Immature natural killer cell (primary cell): ENCODE measurements at regions not wholly inside any gene's neighbourhood (a gene's known extent, or its start where the extent isn't known, plus 50 kb on each side); places are given as distances from the start of the nearest gene placed in this dataset.

Experiments
- DNase-seq, 3 donors: peaks; one replicate each; pipeline ENCODE4 v3.0.0; 2022; ENCODE audit warnings: mixed read lengths in 1 of 3
- H3K27ac Mint-ChIP-seq, 6 donors: one replicate each; pipeline ENCODE4 v1.8.0; 2020; ENCODE audit warnings: mixed read lengths in 6 of 6, mild to moderate bottlenecking in 5 of 6, inconsistent platforms in 4 of 6, moderate library complexity in 3 of 6
- H3K27me3 Mint-ChIP-seq, 3 donors: one replicate each; pipeline ENCODE4 v1.8.0; 2020 to 2021; ENCODE audit warnings: low read depth in 3 of 3, mild to moderate bottlenecking in 3 of 3, mixed read lengths in 3 of 3, moderate library complexity in 3 of 3, inconsistent platforms in 1 of 3
- H3K36me3 Mint-ChIP-seq, 3 donors: one replicate each; pipeline ENCODE4 v1.8.0; 2020; ENCODE audit warnings: mixed read lengths in 3 of 3, inconsistent platforms in 2 of 3, mild to moderate bottlenecking in 2 of 3
- H3K4me1 Mint-ChIP-seq, 2 donors: one replicate each; pipeline ENCODE4 v1.8.0; 2020; ENCODE audit warnings: inconsistent platforms in 2 of 2, mild to moderate bottlenecking in 2 of 2, mixed read lengths in 2 of 2, moderate library complexity in 1 of 2
- H3K4me3 Mint-ChIP-seq, 5 donors: one replicate each; pipeline ENCODE4 v1.8.0; 2020; ENCODE audit warnings: mild to moderate bottlenecking in 5 of 5, mixed read lengths in 5 of 5, inconsistent platforms in 3 of 5, moderate library complexity in 3 of 5
- H3K9me3 Mint-ChIP-seq, 6 donors: one replicate each; pipeline ENCODE4 v1.8.0; 2020; ENCODE audit warnings: mild to moderate bottlenecking in 6 of 6, mixed read lengths in 6 of 6, inconsistent platforms in 4 of 6, moderate library complexity in 3 of 6

- Mint-ChIP-seq H3K27ac (no peak overlapping the region), H3K4me3 (no peak overlapping the region), H3K36me3 (no peaks in the 10 kb centered on the region), H3K4me1 (no peaks in the 10 kb centered on the region), H3K9me3 (no peaks in the 10 kb centered on the region), H3K27me3 (peaks cover 0 to 7% (median 0%) of the 10 kb centered on the region in 3 donors)
- DNase-seq: no peak
Measured at GRCh38 chr4:149031399-149031798, 589.2 kb upstream of the NR3C2 start.

DNA sequence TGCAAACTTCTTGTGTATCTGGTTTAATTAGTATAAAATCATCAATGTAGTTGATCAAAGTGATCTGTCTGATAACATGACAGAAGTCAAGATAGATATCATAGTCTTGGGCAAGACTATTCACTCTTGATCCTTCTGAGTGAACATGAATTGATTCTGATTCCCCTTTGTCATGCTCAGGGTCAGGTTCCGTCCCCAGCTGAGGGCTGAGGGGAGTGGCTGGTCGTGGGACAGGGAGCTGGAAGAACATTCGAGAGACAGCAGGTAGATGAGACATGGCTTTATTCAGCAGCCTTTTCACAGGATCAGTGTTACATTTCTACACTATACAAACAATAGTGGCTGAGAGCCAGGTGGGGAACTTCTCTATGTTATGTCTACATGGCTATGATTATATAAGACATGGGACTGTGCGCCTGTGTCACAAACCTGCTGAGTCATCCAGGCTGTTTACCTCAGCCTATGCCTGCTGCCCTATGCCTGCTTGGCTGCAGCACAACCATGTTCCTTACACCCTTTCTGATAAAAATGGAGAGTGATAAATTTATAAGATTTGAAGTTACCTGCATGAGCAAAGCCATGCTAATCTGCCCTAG is 586.9 kb upstream of the NR3C2 start:
- H3K36me3 Mint-ChIP-seq: no peaks in the 10 kb centered on the region
- H3K27me3 Mint-ChIP-seq: peaks cover 0 to 7% (median 0%) of the 10 kb centered on the region in 3 donors
- DNase-seq: no peak
- H3K4me1 Mint-ChIP-seq: no peaks in the 10 kb centered on the region
- H3K27ac Mint-ChIP-seq: no peak overlapping the region
- H3K9me3 Mint-ChIP-seq: no peaks in the 10 kb centered on the region
- H3K4me3 Mint-ChIP-seq: no peak overlapping the region

DNA sequence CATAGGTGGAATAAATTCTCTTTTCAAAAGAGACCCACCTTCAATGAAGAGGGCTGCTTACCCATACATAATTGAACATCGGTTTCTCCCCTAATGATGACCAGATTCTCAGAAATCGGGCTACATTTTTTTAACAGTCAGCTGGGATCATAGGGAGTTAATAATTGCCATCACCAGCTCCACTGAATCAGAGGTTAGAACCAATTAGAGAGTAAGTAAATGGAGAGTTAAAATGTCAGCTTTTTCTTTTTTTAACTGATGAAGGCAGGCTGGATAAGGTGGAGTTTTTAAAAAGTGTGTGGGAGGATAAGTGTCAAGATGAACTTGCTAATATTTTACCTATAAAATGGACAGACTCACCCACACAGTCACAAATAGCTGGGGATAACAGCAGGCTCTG is 584.5 kb upstream of the NR3C2 start:
- no peaks in the 10 kb centered on the region for H3K9me3 Mint-ChIP-seq
- H3K27ac Mint-ChIP-seq: no peak overlapping the region
- DNase-seq: no peak
- peaks cover 0 to 4% (median 2%) of the 10 kb centered on the region in 3 donors for H3K27me3 Mint-ChIP-seq
- H3K4me1 Mint-ChIP-seq: no peaks in the 10 kb centered on the region
- no peaks in the 10 kb centered on the region for H3K36me3 Mint-ChIP-seq
- no peak overlapping the region for H3K4me3 Mint-ChIP-seq

- no peak overlapping the region for H3K27ac Mint-ChIP-seq
- H3K9me3 Mint-ChIP-seq: peaks cover 3 to 11% (median 8%) of the 10 kb centered on the region in 6 donors
- no peak overlapping the region for H3K4me3 Mint-ChIP-seq
- H3K27me3 Mint-ChIP-seq: no peaks in the 10 kb centered on the region
- no peaks in the 10 kb centered on the region for H3K36me3 Mint-ChIP-seq
- H3K4me1 Mint-ChIP-seq: no peaks in the 10 kb centered on the region
- DNase-seq: no peak
Measured at GRCh38 chr4:149017002-149017734, 575.0 kb upstream of the NR3C2 start.

DNA sequence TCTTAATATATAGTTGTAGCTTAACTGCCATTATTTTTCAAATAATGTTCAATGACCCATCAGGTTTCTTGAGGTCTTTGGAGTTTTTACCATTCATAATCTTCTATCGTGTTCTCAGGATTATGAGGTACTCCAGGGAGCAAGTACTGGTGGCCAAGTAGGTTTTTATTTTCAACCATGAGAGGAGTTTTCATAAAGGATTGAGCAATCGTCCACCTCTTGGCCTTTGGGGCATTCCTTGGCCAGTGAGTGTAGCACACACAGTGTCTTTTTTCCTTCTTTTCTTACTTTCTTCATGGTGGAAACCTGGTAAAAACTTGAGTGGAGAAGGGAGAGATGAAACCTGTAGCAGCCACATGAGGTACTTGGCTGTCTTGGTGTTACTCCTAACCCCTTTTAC is 567.0 kb upstream of the NR3C2 start:
- Mint-ChIP-seq H3K4me3 (no peak overlapping the region), H3K27me3 (no peaks in the 10 kb centered on the region), H3K36me3 (no peaks in the 10 kb centered on the region), H3K27ac (no peak overlapping the region), H3K9me3 (peaks cover 3 to 17% (median 5%) of the 10 kb centered on the region in 6 donors), H3K4me1 (no peaks in the 10 kb centered on the region)
- DNase-seq: no peak

- Mint-ChIP-seq H3K9me3 (peaks cover 3 to 17% (median 5%) of the 10 kb centered on the region in 6 donors), H3K27ac (no peak overlapping the region), H3K27me3 (no peaks in the 10 kb centered on the region), H3K4me3 (no peak overlapping the region), H3K36me3 (no peaks in the 10 kb centered on the region), H3K4me1 (no peaks in the 10 kb centered on the region)
- DNase-seq: no peak
Measured at GRCh38 chr4:149008415-149009025, 566.3 kb upstream of the NR3C2 start.

DNA sequence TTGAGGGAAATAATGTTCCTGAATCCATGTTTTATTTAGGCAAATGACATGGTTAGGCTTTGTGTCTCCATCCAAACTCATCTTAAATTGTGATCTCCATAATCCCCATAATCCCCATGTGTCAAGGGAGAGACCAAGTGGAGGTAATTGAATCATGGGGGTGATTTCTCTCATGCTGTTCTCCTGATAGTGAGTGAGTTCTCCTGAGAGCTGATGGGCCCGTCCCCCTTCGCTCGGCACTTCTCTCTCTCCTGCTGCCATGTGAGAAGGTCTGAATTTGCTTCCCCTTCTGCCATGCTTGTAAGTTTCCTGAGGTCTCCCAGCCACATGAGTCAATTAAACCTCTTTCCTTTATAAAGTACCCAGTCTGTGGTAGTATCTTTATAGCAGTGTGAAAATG is 563.0 kb upstream of the NR3C2 start:
- Mint-ChIP-seq H3K27me3 (no peaks in the 10 kb centered on the region), H3K36me3 (no peaks in the 10 kb centered on the region), H3K27ac (no peak overlapping the region), H3K4me1 (no peaks in the 10 kb centered on the region), H3K4me3 (no peak overlapping the region), H3K9me3 (peaks cover 3 to 19% (median 8%) of the 10 kb centered on the region in 6 donors)
- DNase-seq: no peak

- Mint-ChIP-seq H3K27me3 (peaks cover 0 to 2% (median 0%) of the 10 kb centered on the region in 3 donors), H3K36me3 (no peaks in the 10 kb centered on the region), H3K4me1 (no peaks in the 10 kb centered on the region), H3K9me3 (peaks cover 0 to 14% (median 7%) of the 10 kb centered on the region in 6 donors), H3K27ac (no peak overlapping the region), H3K4me3 (no peak overlapping the region)
- no peak for DNase-seq
Measured at GRCh38 chr4:148999924-149000323, 557.7 kb upstream of the NR3C2 start.

DNA sequence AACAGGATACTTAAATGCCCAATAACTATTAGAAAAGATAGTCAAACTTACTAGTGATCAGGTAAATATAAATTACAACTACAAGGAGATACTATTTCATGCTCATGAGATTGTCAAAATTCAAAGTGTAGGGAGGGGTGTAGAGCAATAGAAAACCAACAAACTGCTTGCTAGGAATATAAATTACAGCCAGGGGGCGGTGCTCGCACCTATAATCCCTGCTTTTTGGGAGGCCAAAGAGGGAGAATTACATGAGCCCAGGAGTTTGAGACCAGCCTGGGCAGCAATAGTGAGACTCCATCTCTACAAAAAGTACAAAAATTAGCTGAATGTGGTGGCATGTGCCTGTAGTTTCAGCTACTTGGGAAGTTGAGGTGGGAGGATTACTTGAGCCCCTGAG is 556.5 kb upstream of the NR3C2 start:
- Mint-ChIP-seq H3K4me1 (no peaks in the 10 kb centered on the region), H3K36me3 (no peaks in the 10 kb centered on the region), H3K27me3 (peaks cover 0 to 2% (median 0%) of the 10 kb centered on the region in 3 donors), H3K27ac (no peak overlapping the region), H3K4me3 (no peak overlapping the region), H3K9me3 (peaks cover 0 to 14% (median 6%) of the 10 kb centered on the region in 6 donors)
- DNase-seq: no peak

- no peak overlapping the region for H3K27ac Mint-ChIP-seq
- H3K27me3 Mint-ChIP-seq: no peaks in the 10 kb centered on the region
- H3K9me3 Mint-ChIP-seq: peaks cover 0 to 6% (median 0%) of the 10 kb centered on the region in 6 donors
- no peaks in the 10 kb centered on the region for H3K4me1 Mint-ChIP-seq
- DNase-seq: no peak
- no peak overlapping the region for H3K4me3 Mint-ChIP-seq
- no peaks in the 10 kb centered on the region for H3K36me3 Mint-ChIP-seq
Measured at GRCh38 chr4:148986951-148987350, 544.7 kb upstream of the NR3C2 start.

- no peaks in the 10 kb centered on the region for H3K4me1 Mint-ChIP-seq
- H3K27ac Mint-ChIP-seq: no peak overlapping the region
- H3K36me3 Mint-ChIP-seq: no peaks in the 10 kb centered on the region
- DNase-seq: no peak
- peaks cover 0 to 8% (median 3%) of the 10 kb centered on the region in 6 donors for H3K9me3 Mint-ChIP-seq
- H3K4me3 Mint-ChIP-seq: no peak overlapping the region
- no peaks in the 10 kb centered on the region for H3K27me3 Mint-ChIP-seq
Measured at GRCh38 chr4:148984951-148985350, 542.7 kb upstream of the NR3C2 start.

DNA sequence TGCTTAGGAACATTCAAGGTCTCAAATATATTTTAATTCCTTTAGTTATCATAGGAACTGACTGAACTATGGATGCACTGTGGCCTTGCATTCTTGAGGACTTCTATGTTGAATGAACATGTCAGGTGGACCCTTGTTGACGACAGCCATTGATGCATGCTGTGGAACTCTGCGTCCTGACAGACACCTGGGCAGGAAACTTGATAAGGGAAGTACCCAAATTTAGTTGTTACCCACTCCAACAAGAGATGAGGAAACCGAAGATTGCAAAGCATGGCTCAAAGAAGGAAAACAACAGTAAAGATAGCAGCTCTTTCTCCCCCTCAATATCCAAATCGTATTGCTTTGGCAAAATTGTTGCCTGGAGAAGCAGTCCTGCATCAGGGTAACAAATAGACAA is 540.0 kb upstream of the NR3C2 start:
- Mint-ChIP-seq H3K4me3 (no peak overlapping the region), H3K4me1 (no peaks in the 10 kb centered on the region), H3K9me3 (peaks cover 0 to 18% (median 4%) of the 10 kb centered on the region in 6 donors), H3K36me3 (peaks cover 0 to 4% (median 0%) of the 10 kb centered on the region in 3 donors), H3K27ac (no peak overlapping the region), H3K27me3 (peaks cover 0 to 2% (median 0%) of the 10 kb centered on the region in 3 donors)
- DNase-seq: no peak

GRCh38 chr4:148980782-148981480 is 538.7 kb upstream of the NR3C2 start:
- H3K4me3 Mint-ChIP-seq: no peak overlapping the region
- H3K27ac Mint-ChIP-seq: no peak overlapping the region
- DNase-seq: no peak
- H3K27me3 Mint-ChIP-seq: peaks cover 0 to 2% (median 0%) of the 10 kb centered on the region in 3 donors
- no peaks in the 10 kb centered on the region for H3K4me1 Mint-ChIP-seq
- peaks cover 0 to 4% (median 0%) of the 10 kb centered on the region in 3 donors for H3K36me3 Mint-ChIP-seq
- H3K9me3 Mint-ChIP-seq: peaks cover 0 to 18% (median 4%) of the 10 kb centered on the region in 6 donors

GRCh38 chr4:148978301-148978700 is 536.1 kb upstream of the NR3C2 start:
- peaks cover 1 to 18% (median 8%) of the 10 kb centered on the region in 6 donors for H3K9me3 Mint-ChIP-seq
- peaks cover 0 to 4% (median 0%) of the 10 kb centered on the region in 3 donors for H3K36me3 Mint-ChIP-seq
- no peaks in the 10 kb centered on the region for H3K4me1 Mint-ChIP-seq
- no peak overlapping the region for H3K27ac Mint-ChIP-seq
- peaks cover 0 to 2% (median 0%) of the 10 kb centered on the region in 3 donors for H3K27me3 Mint-ChIP-seq
- H3K4me3 Mint-ChIP-seq: no peak overlapping the region
- DNase-seq: no peak
